ENCODE measurements at regions not wholly inside any gene's neighbourhood (a gene's known extent, or its start where the extent isn't known, plus 50 kb on each side); places are given as distances from the start of the nearest gene placed in this dataset.

GRCh38 chr3:71927505-71928066 is 142.6 kb upstream of the PROK2 start:
- TF ChIP-seq CTCF (conservative IDR thresholded peaks at IDR 0.05) (no peak), EZH2 (IDR thresholded peaks at IDR 0.05; ENCODE audit: low read depth) (no peak)
